PC-3 (cell line): ENCODE measurements at regions not wholly inside any gene's neighbourhood (a gene's known extent, or its start where the extent isn't known, plus 50 kb on each side); places are given as distances from the start of the nearest gene placed in this dataset.

Experiments
- ATAC-seq: fragments of 200-7000 bp; cut with Tn5 transposase; 2 replicates; pipeline ENCODE4 v1.9.1; 2020; ENCODE audit warnings: mild to moderate bottlenecking, moderate library complexity
- BruUV-seq: library from RNA; stranded (reverse); fragments of 400-500 nt; replicated peaks from 2 replicates; lab custom pipeline; 2021; lab: Mats Ljungman, UMichigan
- CTCF ChIA-PET: fragments of 300-600 bp; sonication (Branson Sonifier 250); formaldehyde crosslinking; loops from one replicate; lab custom pipeline; 2022; ENCODE audit warnings: antibody characterized with exemption; lab: Charles Lee
- POLR2A ChIA-PET: fragments of 300-600 bp; sonication (Branson Sonifier 250); formaldehyde crosslinking; loops from one replicate; lab custom pipeline; 2022; ENCODE audit warnings: antibody characterized with exemption; ENCODE audit not compliant: unreplicated experiment; lab: Charles Lee
- DNase-seq: peaks from one replicate; pipeline ENCODE4 v3.0.0-alpha.2; 2015
- H2AFZ ChIP-seq: fragments of 300-600 bp; sonication (generic); 2 replicates; pipeline ENCODE4 v1.6.0; 2016; ENCODE audit warnings: antibody characterized with exemption, low read length
- H3F3A ChIP-seq: fragments of 300-600 bp; sonication (generic); one replicate; pipeline ENCODE4 v1.6.0; 2017; ENCODE audit warnings: antibody characterized with exemption, low read length, control low read depth, mild to moderate bottlenecking; ENCODE audit not compliant: unreplicated experiment
- H3K27ac ChIP-seq: fragments of 300-600 bp; sonication (generic); 2 replicates; pipeline ENCODE4 v1.5.1; 2016; ENCODE audit warnings: mild to moderate bottlenecking, low read length
- H3K27me3 ChIP-seq: fragments of 300-600 bp; sonication (generic); 2 replicates; pipeline ENCODE4 v1.6.1; 2016; ENCODE audit warnings: low read length, mixed read lengths
- H3K36me3 ChIP-seq: fragments of 300-600 bp; sonication (generic); 2 replicates; pipeline ENCODE4 v1.6.1; 2016; ENCODE audit warnings: low read depth, mixed run types, low read length, mixed read lengths
- H3K4me1 ChIP-seq: fragments of 300-600 bp; sonication (generic); 2 replicates; pipeline ENCODE4 v1.5.1; 2016; ENCODE audit warnings: low read length; ENCODE audit not compliant: insufficient read depth
- H3K4me2 ChIP-seq: fragments of 300-600 bp; sonication (generic); 2 replicates; pipeline ENCODE4 v1.6.0; 2016; ENCODE audit warnings: low read length
- H3K4me3 ChIP-seq: fragments of 300-600 bp; sonication (generic); 2 replicates; pipeline ENCODE4 v1.5.1; 2016; ENCODE audit warnings: mild to moderate bottlenecking, low read length, mixed read lengths
- H3K79me2 ChIP-seq: fragments of 300-600 bp; sonication (generic); 2 replicates; pipeline ENCODE4 v1.6.1; 2017; ENCODE audit warnings: low read length, mixed read lengths
- H3K9ac ChIP-seq: fragments of 300-600 bp; sonication (generic); 2 replicates; pipeline ENCODE4 v1.6.0; 2016; ENCODE audit warnings: mild to moderate bottlenecking, low read length
- H3K9me2 ChIP-seq: fragments of 300-600 bp; sonication (generic); replicated peaks from 2 replicates; pipeline ENCODE4 v1.6.1; 2016; ENCODE audit warnings: mixed run types, low read length, mixed read lengths
- H3K9me3 ChIP-seq: fragments of 300-600 bp; sonication (generic); 2 replicates; pipeline ENCODE4 v1.6.1; 2016; ENCODE audit warnings: low read length, mixed read lengths
- H4K20me1 ChIP-seq: fragments of 300-600 bp; sonication (generic); 2 replicates; pipeline ENCODE4 v1.6.1; 2016; ENCODE audit warnings: low read length, mixed read lengths
- CTCF ChIP-seq: fragments of 300-600 bp; sonication (generic); conservative IDR thresholded peaks from 2 replicates; pipeline ENCODE4 v1.5.1; 2017; ENCODE audit warnings: antibody characterized with exemption, low read depth, mild to moderate bottlenecking, low read length
- EZH2 ChIP-seq: fragments of 300-600 bp; sonication (generic); IDR thresholded peaks from one replicate; pipeline ENCODE4 v1.6.1; 2017; ENCODE audit warnings: antibody characterized with exemption, mild to moderate bottlenecking, low read length; ENCODE audit not compliant: unreplicated experiment
- EZH2phosphoT487 ChIP-seq: fragments of 300-600 bp; sonication (generic); IDR thresholded peaks from 2 replicates; pipeline ENCODE4 v1.6.1; 2018; ENCODE audit warnings: mild to moderate bottlenecking, antibody characterized with exemption, low read length, borderline replicate concordance
- intact Hi-C: fragments of 100-400 bp; cut with micrococcal nuclease; formaldehyde crosslinking; loops from 2 replicates; pipeline ENCODE4 v1.9.0; 2023

- Histone ChIP-seq H3K4me2 (no peak overlapping the region), H3K9me3 (no peaks in the 10 kb centered on the region), H2AFZ (no peak overlapping the region), H3K4me1 (no peaks in the 10 kb centered on the region), H3K27ac (no peak overlapping the region), H3K9me2 (no peaks in the 10 kb centered on the region), H3F3A (no peaks in the 10 kb centered on the region), H3K79me2 (no peaks in the 10 kb centered on the region), H3K9ac (no peak overlapping the region), H3K4me3 (no peak overlapping the region), H3K27me3 (no peaks in the 10 kb centered on the region), H4K20me1 (no peaks in the 10 kb centered on the region), H3K36me3 (no peaks in the 10 kb centered on the region)
- intact Hi-C loops = no loop called here
- CTCF ChIA-PET = no interaction called here
- no peak for DNase-seq
- ATAC-seq = no peak
- TF ChIP-seq CTCF = no peak
- TF ChIP-seq EZH2phosphoT487 = no peak
- TF ChIP-seq EZH2 = no peak
- POLR2A ChIA-PET = no interaction called here
- no TSS peak for BruUV-seq
These were observed 214.0 kb upstream of the MPHOSPH6 start for GRCh38 chr16:82384017-82384416.

GRCh38 chr16:82382521-82382920, 212.5 kb upstream of the MPHOSPH6 start:
- Histone ChIP-seq H3F3A (no peaks in the 10 kb centered on the region), H3K4me2 (no peak overlapping the region), H3K9me2 (no peaks in the 10 kb centered on the region), H3K4me1 (no peaks in the 10 kb centered on the region), H4K20me1 (no peaks in the 10 kb centered on the region), H3K4me3 (no peak overlapping the region), H3K79me2 (no peaks in the 10 kb centered on the region), H3K9ac (no peak overlapping the region), H3K27me3 (no peaks in the 10 kb centered on the region), H3K27ac (no peak overlapping the region), H3K9me3 (no peaks in the 10 kb centered on the region), H3K36me3 (no peaks in the 10 kb centered on the region), H2AFZ (no peak overlapping the region)
- intact Hi-C loops = no loop called here
- ChIA-PET POLR2A (no interaction called here), CTCF (no interaction called here)
- DNase-seq (no peak), ATAC-seq (no peak)
- TF ChIP-seq EZH2phosphoT487 (no peak), CTCF (no peak), EZH2 (no peak)
- BruUV-seq = no TSS peak

GRCh38 chr16:82379551-82379950, 209.5 kb upstream of the MPHOSPH6 start:
- ChIA-PET POLR2A (no interaction called here), CTCF (no interaction called here)
- ATAC-seq = no peak
- H3K79me2 ChIP-seq = no peaks in the 10 kb centered on the region
- TF ChIP-seq EZH2phosphoT487 = no peak
- TF ChIP-seq EZH2 = no peak
- TF ChIP-seq CTCF = no peak
- no peaks in the 10 kb centered on the region for H3K4me1 ChIP-seq
- no peaks in the 10 kb centered on the region for H3F3A ChIP-seq
- no peaks in the 10 kb centered on the region for H4K20me1 ChIP-seq
- H3K4me2 ChIP-seq = no peak overlapping the region
- no peak for DNase-seq
- no TSS peak for BruUV-seq
- intact Hi-C loops = no loop called here
- no peak overlapping the region for H3K4me3 ChIP-seq
- H3K9me2 ChIP-seq = no peaks in the 10 kb centered on the region
- H3K36me3 ChIP-seq = no peaks in the 10 kb centered on the region
- H3K9me3 ChIP-seq = no peaks in the 10 kb centered on the region
- no peak overlapping the region for H3K27ac ChIP-seq
- no peak overlapping the region for H3K9ac ChIP-seq
- H2AFZ ChIP-seq = no peak overlapping the region
- no peaks in the 10 kb centered on the region for H3K27me3 ChIP-seq
